ENCODE measurements at regions not wholly inside any gene's neighbourhood (a gene's known extent, or its start where the extent isn't known, plus 50 kb on each side); places are given as distances from the start of the nearest gene placed in this dataset.

DNA sequence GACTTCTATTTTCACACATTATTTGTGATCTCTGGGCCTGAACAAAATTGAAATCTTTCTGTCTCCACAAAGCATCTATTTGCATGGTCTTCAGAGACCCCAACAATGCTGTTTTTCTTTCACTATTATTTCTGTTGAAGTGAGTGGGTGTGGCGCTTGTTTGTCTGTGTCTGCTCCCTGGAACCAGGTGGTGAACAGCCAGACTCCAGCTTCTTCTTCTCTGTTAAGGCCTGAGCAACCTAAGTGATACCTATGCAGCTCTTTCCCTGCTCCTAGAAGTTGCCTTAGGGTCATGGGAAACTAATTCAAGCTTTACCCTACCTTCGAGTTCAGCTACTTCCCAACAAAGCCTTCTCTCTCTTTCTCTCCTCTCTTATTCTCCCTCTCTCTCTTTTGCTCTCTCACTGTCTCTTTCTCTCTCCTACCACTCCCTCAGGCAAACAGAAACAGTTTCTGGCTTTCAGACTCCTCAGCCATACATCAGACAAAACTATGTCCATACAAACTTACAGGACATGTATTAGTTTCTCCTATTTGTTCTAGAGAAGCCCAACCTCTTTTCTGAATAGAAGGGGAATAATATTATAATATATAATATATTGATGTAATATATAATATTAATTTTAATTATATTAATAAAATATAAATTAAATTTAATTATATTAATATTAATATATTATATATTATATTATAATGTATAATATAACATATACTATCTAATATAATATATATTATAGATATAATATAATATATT lies 552.5 kb downstream of the DSC3 start:
- H3K27ac ChIP-seq, result no peak overlapping the region
- H3K9me3 ChIP-seq, result no peaks in the 10 kb centered on the region
- no peak overlapping the region for H3K4me3 ChIP-seq
- H3K36me3 ChIP-seq, result no peaks in the 10 kb centered on the region
- H3K4me1 ChIP-seq, result no peaks in the 10 kb centered on the region
- H3K27me3 ChIP-seq, result no peaks in the 10 kb centered on the region
- no peak for DNase-seq
- TF ChIP-seq, protein P1, sequence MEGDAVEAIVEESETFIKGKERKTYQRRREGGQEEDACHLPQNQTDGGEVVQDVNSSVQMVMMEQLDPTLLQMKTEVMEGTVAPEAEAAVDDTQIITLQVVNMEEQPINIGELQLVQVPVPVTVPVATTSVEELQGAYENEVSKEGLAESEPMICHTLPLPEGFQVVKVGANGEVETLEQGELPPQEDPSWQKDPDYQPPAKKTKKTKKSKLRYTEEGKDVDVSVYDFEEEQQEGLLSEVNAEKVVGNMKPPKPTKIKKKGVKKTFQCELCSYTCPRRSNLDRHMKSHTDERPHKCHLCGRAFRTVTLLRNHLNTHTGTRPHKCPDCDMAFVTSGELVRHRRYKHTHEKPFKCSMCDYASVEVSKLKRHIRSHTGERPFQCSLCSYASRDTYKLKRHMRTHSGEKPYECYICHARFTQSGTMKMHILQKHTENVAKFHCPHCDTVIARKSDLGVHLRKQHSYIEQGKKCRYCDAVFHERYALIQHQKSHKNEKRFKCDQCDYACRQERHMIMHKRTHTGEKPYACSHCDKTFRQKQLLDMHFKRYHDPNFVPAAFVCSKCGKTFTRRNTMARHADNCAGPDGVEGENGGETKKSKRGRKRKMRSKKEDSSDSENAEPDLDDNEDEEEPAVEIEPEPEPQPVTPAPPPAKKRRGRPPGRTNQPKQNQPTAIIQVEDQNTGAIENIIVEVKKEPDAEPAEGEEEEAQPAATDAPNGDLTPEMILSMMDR (IDR thresholded peaks at IDR 0.05), result no peak
- TF ChIP-seq POLR2A (IDR thresholded peaks at IDR 0.05), result no peak
- intact Hi-C loops (cut with DNase I; ENCODE audit: low total_unique reads), result no loop called here

DNA sequence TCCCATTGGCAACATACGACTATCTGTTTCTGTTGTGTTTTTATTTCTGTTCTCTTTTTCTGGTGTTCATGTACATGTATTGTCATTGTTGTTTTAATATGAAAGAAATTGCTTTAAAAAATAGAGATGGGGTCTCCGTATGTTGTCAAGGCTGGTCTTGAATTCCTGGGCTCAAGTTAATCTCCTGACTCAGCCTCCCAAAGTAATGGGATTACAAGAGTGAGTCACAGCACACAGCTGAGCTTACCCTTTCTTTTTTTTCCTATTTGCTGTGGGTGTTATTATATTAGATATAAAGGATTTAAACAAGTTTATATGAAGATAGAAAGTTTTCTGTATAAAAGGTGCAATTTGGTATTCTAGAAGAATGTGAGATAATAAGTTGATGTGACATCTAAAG lies 554.6 kb downstream of the DSC3 start:
- H3K36me3 ChIP-seq, result no peaks in the 10 kb centered on the region
- no peaks in the 10 kb centered on the region for H3K9me3 ChIP-seq
- H3K4me1 ChIP-seq, result no peaks in the 10 kb centered on the region
- no peaks in the 10 kb centered on the region for H3K27me3 ChIP-seq
- intact Hi-C loops (cut with DNase I; ENCODE audit: low total_unique reads), result no loop called here
- H3K4me3 ChIP-seq, result no peak overlapping the region
- no peak overlapping the region for H3K27ac ChIP-seq
- no peak for TF ChIP-seq POLR2A (IDR thresholded peaks at IDR 0.05)
- TF ChIP-seq, protein P1 (IDR thresholded peaks at IDR 0.05), result no peak
- DNase-seq, result no peak

GRCh38 chr18:30486856-30487255 lies 555.7 kb downstream of the DSC3 start:
- no peak overlapping the region for H3K4me3 ChIP-seq
- no peaks in the 10 kb centered on the region for H3K27me3 ChIP-seq
- H3K4me1 ChIP-seq, result no peaks in the 10 kb centered on the region
- H3K36me3 ChIP-seq, result no peaks in the 10 kb centered on the region
- no peak overlapping the region for H3K27ac ChIP-seq
- no peaks in the 10 kb centered on the region for H3K9me3 ChIP-seq
- intact Hi-C loops (cut with DNase I; ENCODE audit: low total_unique reads), result no loop called here
- no peak for TF ChIP-seq POLR2A (IDR thresholded peaks at IDR 0.05)
- TF ChIP-seq, protein P1 (IDR thresholded peaks at IDR 0.05), result no peak
- DNase-seq, result no peak

GRCh38 chr18:30485078-30485477 lies 557.5 kb downstream of the DSC3 start:
- DNase-seq, result no peak
- Histone ChIP-seq H3K27ac (no peak overlapping the region), H3K4me1 (no peaks in the 10 kb centered on the region), H3K27me3 (no peaks in the 10 kb centered on the region), H3K36me3 (no peaks in the 10 kb centered on the region), H3K4me3 (no peak overlapping the region), H3K9me3 (no peaks in the 10 kb centered on the region)
- intact Hi-C loops (cut with DNase I; ENCODE audit: low total_unique reads), result no loop called here
- no peak for TF ChIP-seq POLR2A (IDR thresholded peaks at IDR 0.05)
- TF ChIP-seq, protein P1 (IDR thresholded peaks at IDR 0.05), result no peak

DNA sequence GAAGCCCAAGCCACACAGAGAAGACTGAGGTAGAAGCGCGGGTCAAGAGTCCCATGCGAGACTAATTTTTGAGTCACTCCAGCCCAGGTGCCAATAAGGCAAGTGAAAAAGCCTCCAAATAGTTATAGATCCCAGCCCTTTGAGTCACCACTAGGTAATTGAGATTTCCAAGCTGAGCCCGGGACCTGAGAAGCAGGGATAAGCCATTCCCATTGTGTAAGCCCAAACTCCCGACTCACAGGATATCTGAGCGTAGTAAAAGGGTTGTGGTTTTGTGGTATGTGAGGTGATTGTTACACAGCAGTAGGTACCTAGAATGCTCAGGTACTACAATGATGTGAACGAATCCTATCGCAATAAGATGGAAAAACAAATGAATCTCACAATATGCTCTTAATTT lies 560.7 kb downstream of the DSC3 start:
- H3K9me3 ChIP-seq, result no peaks in the 10 kb centered on the region
- DNase-seq, result no peak
- H3K36me3 ChIP-seq, result no peaks in the 10 kb centered on the region
- TF ChIP-seq, protein P1 (IDR thresholded peaks at IDR 0.05), result no peak
- TF ChIP-seq POLR2A (IDR thresholded peaks at IDR 0.05), result no peak
- H3K4me3 ChIP-seq, result no peak overlapping the region
- intact Hi-C loops (cut with DNase I; ENCODE audit: low total_unique reads), result no loop called here
- H3K27me3 ChIP-seq, result no peaks in the 10 kb centered on the region
- no peaks in the 10 kb centered on the region for H3K4me1 ChIP-seq
- no peak overlapping the region for H3K27ac ChIP-seq

Data from uterus (tissue), 3 donors.